SU-DHL-6 (cell line): ENCODE measurements at regions not wholly inside any gene's neighbourhood (a gene's known extent, or its start where the extent isn't known, plus 50 kb on each side); places are given as distances from the start of the nearest gene placed in this dataset.

Source experiments
- EZH2phosphoT487 ChIP-seq: fragments of 200-600 bp; sonication (generic), shearing (Covaris generic); conservative IDR thresholded peaks from 2 replicates; pipeline ENCODE4 v1.6.1; 2018; ENCODE audit warnings: mild to moderate bottlenecking, antibody characterized with exemption, low read length, moderate library complexity, mixed read lengths
- TF ChIP-seq, protein P1 (sequence below): fragments of 200-600 bp; sonication (generic); IDR thresholded peaks from one replicate; pipeline ENCODE4 v1.5.1; 2017; ENCODE audit warnings: antibody characterized with exemption, mild to moderate bottlenecking, low read length, moderate library complexity; ENCODE audit not compliant: insufficient read depth, poor library complexity, severe bottlenecking

DNA sequence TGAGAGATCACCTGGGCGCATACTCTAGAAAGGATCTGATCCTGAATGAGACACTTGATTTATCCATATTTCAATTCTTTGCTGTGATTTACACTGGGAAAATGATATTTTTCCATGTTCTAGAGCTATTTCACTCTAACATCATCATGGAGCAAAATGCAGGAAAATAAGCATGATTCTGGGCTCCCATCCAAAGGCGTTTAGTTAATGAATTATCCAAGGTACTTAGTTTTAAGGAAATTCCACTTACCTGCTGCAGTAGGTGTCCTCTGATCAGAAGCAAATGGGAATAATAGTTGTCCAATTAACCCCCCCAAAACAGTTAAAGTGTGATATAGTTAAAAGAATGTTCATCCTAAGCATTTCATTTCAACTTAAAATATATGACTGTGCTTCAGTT, 204.5 kb upstream of the PRKD1 start:
- TF ChIP-seq, protein P1, sequence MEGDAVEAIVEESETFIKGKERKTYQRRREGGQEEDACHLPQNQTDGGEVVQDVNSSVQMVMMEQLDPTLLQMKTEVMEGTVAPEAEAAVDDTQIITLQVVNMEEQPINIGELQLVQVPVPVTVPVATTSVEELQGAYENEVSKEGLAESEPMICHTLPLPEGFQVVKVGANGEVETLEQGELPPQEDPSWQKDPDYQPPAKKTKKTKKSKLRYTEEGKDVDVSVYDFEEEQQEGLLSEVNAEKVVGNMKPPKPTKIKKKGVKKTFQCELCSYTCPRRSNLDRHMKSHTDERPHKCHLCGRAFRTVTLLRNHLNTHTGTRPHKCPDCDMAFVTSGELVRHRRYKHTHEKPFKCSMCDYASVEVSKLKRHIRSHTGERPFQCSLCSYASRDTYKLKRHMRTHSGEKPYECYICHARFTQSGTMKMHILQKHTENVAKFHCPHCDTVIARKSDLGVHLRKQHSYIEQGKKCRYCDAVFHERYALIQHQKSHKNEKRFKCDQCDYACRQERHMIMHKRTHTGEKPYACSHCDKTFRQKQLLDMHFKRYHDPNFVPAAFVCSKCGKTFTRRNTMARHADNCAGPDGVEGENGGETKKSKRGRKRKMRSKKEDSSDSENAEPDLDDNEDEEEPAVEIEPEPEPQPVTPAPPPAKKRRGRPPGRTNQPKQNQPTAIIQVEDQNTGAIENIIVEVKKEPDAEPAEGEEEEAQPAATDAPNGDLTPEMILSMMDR, result no peak
- no peak for TF ChIP-seq EZH2phosphoT487
